GM23248 (cell line): ENCODE measurements at regions not wholly inside any gene's neighbourhood (a gene's known extent, or its start where the extent isn't known, plus 50 kb on each side); places are given as distances from the start of the nearest gene placed in this dataset.

ENCODE experiments used
- EZH2 ChIP-seq: fragments of 200-600 bp; sonication (generic); IDR thresholded peaks from 2 replicates; pipeline ENCODE4 v1.6.1; 2018; ENCODE audit warnings: antibody characterized with exemption, mild to moderate bottlenecking; ENCODE audit not compliant: insufficient read depth, poor library complexity, severe bottlenecking
- EZH2phosphoT487 ChIP-seq: fragments of 200-600 bp; sonication (generic); IDR thresholded peaks from 2 replicates; pipeline ENCODE4 v1.6.1; 2018; ENCODE audit warnings: antibody characterized with exemption, moderate library complexity, mild to moderate bottlenecking, low read depth; ENCODE audit not compliant: insufficient read depth

DNA sequence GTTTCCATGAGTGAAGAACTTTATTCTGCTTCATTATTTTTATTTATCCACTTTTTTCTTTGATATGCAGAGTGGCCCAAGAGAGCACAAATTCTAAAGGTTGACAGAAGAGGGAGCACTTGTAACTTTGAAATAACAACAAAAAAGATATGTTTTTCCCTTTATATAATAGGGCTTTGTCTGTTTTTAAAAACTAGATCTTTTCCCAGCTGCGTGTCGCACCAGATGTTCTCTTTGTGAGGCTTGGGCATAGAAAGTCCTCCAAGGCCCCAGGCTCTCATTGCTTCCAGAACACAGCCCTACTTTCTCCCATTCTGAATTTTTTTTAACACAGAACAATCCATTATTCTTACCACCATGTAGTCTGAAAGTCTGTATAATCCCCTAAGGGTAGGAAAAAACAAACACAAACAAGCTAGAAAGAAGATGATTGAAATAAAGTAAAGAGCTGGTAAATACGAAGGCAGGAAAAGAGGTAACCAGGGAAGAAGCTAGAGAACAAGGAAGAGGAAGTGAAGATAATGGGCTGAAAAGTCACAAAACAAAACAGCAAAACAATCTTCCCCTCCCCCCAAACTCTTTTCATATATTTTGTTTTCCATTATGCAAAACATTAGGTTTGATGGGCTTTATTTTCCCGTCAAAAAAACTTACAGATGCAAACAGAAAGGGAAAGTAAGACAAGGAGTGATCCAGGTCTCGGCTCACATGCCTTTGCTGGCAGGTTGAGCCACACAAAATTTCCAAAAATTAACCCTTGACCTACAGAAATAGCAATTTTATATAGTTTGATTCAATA is 160.4 kb downstream of the ABCA8 start:
- TF ChIP-seq EZH2 = no peak
- no peak for TF ChIP-seq EZH2phosphoT487
